HepG2 (cell line): ENCODE measurements at regions not wholly inside any gene's neighbourhood (a gene's known extent, or its start where the extent isn't known, plus 50 kb on each side); places are given as distances from the start of the nearest gene placed in this dataset.

ENCODE experiments used
- ATAC-seq: fragments of 200-7000 bp; cut with Tn5 transposase; 3 replicates; pipeline ENCODE4 v1.9.1; 2020; ENCODE audit warnings: mild to moderate bottlenecking, moderate library complexity
- BruUV-seq: library from RNA; stranded (reverse); fragments of 400-500 nt; replicated peaks from 2 replicates; lab custom pipeline; 2021; lab: Mats Ljungman, UMichigan
- CTCF ChIA-PET: fragments of 300-600 bp; formaldehyde crosslinking; extraction: SDS; loops from one replicate; lab custom pipeline; 2021; ENCODE audit warnings: low total read pairs, inconsistent platforms, low intra/inter-chr PET ratio; lab: Yijun Ruan, JAX
- POLR2A ChIA-PET: fragments of 350-600 bp; sonication (Branson Sonifier 250); formaldehyde crosslinking; loops from one replicate; lab custom pipeline; 2020; ENCODE audit warnings: antibody characterized with exemption, inconsistent platforms; lab: Yijun Ruan, JAX
- DNase-seq: peaks from one replicate; pipeline ENCODE4 v3.0.0-alpha.2; 2015; ENCODE audit warnings: low spot score
- FAIRE-seq: peaks from 3 replicates; lab custom pipeline; 2011; peaks lifted over from hg19 to GRCh38; lab: Jason Lieb, UNC
- H2AFZ ChIP-seq: one replicate; pipeline ENCODE4 v1.6.1; 2011; ENCODE audit warnings: low read length, inconsistent platforms
- H3K27ac ChIP-seq: fragments of 300-600 bp; 3 replicates; pipeline ENCODE4 v1.8.0; 2011; ENCODE audit warnings: mixed run types, mild to moderate bottlenecking, mixed read lengths, low read length, inconsistent platforms; ENCODE audit not compliant: insufficient read depth; ENCODE audit errors: extremely low read length
- H3K27me3 ChIP-seq, 2 experiments: fragments of 200-600 bp in 1 of 2; 2 replicates in 1 of 2; 3 replicates in 1 of 2; pipeline versions ENCODE4 v1.6.0 to v1.8.0; 2011; ENCODE audit warnings: low read length in 2 of 2, mild to moderate bottlenecking in 2 of 2, moderate library complexity in 2 of 2, inconsistent platforms in 1 of 2; ENCODE audit not compliant: insufficient read depth in 2 of 2, control insufficient read depth in 1 of 2
- H3K36me3 ChIP-seq, 2 experiments: fragments of 200-600 bp in 1 of 2; replicated peaks in 1 of 2; 2 replicates in 1 of 2; 3 replicates in 1 of 2; pipeline versions ENCODE4 v1.5.1 to v1.8.0; 2011; ENCODE audit warnings: low read length in 2 of 2, inconsistent platforms in 1 of 2; ENCODE audit not compliant: insufficient read depth in 2 of 2, control insufficient read depth in 1 of 2
- H3K4me1 ChIP-seq: 2 replicates; pipeline ENCODE4 v1.5.1; 2012; ENCODE audit warnings: low read length, inconsistent platforms; ENCODE audit not compliant: insufficient read depth
- H3K4me2 ChIP-seq: 2 replicates; pipeline ENCODE4 v1.6.0; 2011; ENCODE audit warnings: low read depth, low read length, inconsistent platforms
- H3K4me3 ChIP-seq, 3 experiments: fragments of 200-600 bp in 1 of 3; sonication (generic), shearing (Covaris generic) in 1 of 3; replicated peaks in 1 of 3; 2 replicates each; pipeline ENCODE4 v1.5.1; 2011 to 2016; ENCODE audit warnings: low read length in 3 of 3, inconsistent platforms in 2 of 3, low read depth in 2 of 3, mild to moderate bottlenecking in 2 of 3, control low read depth in 1 of 3, mixed read lengths in 1 of 3; ENCODE audit not compliant: insufficient read depth in 1 of 3
- H3K79me2 ChIP-seq: one replicate; pipeline ENCODE4 v1.6.1; 2011; ENCODE audit warnings: low read length, inconsistent platforms; ENCODE audit not compliant: insufficient read depth
- H3K9ac ChIP-seq: 2 replicates; pipeline ENCODE4 v1.6.0; 2011; ENCODE audit warnings: mild to moderate bottlenecking, low read depth, low read length, inconsistent platforms; ENCODE audit not compliant: insufficient read depth
- H3K9me3 ChIP-seq: 2 replicates; pipeline ENCODE4 v1.5.1; 2012; ENCODE audit warnings: mild to moderate bottlenecking, low read length
- H4K20me1 ChIP-seq: 2 replicates; pipeline ENCODE4 v1.6.0; 2011; ENCODE audit warnings: inconsistent platforms, mild to moderate bottlenecking, low read length, moderate library complexity; ENCODE audit not compliant: insufficient read depth
- CENPBD1 ChIP-seq: sonication (generic); formaldehyde crosslinking; IDR thresholded peaks from 2 replicates; pipeline ENCODE4 v1.8.0; 2022; ENCODE audit warnings: missing genetic modification reagents, low read depth, mild to moderate bottlenecking, borderline replicate concordance
- PLSCR1 ChIP-seq: sonication (generic); formaldehyde crosslinking; IDR thresholded peaks from 2 replicates; pipeline ENCODE4 v1.5.0; 2020; ENCODE audit warnings: missing genetic modification reagents, mild to moderate bottlenecking, borderline replicate concordance
- RAD51 ChIP-seq: fragments of 450-650 bp; IDR thresholded peaks from 2 replicates; pipeline ENCODE4 v1.6.1; 2016; ENCODE audit warnings: borderline replicate concordance
- SAP130 ChIP-seq: IDR thresholded peaks from 2 replicates; pipeline ENCODE4 v1.6.1; 2016; ENCODE audit warnings: low read depth
- ZFAT ChIP-seq: sonication (generic); formaldehyde crosslinking; conservative IDR thresholded peaks from 2 replicates; pipeline ENCODE4 v1.8.1; 2023; ENCODE audit warnings: missing genetic modification reagents, inconsistent platforms
- ZNF570 ChIP-seq: sonication (generic); formaldehyde crosslinking; IDR thresholded peaks from 2 replicates; pipeline ENCODE4 v1.4.0; 2020; ENCODE audit warnings: mild to moderate bottlenecking, missing genetic modification reagents, borderline replicate concordance
- ZNF710 ChIP-seq: sonication (generic); formaldehyde crosslinking; IDR thresholded peaks from 2 replicates; pipeline ENCODE4 v1.5.0; 2020; ENCODE audit warnings: mild to moderate bottlenecking, missing genetic modification reagents, borderline replicate concordance
- WGBS: methylation state at CpG from one replicate; pipeline ENCODE4 v1.1.6; 2017; ENCODE audit warnings: low lambda C conversion rate; 5-methylcytosine and 5-hydroxymethylcytosine counted together
- in situ Hi-C: cut with HindIII; loops from 2 replicates; pipeline ENCODE4 v1.10.0; 2017; ENCODE audit warnings: low pct_unique_long_range_greater_than_20kb; ENCODE audit not compliant: extremely low pct_ligation_motif_present
- intact Hi-C: fragments of 100-400 bp; cut with micrococcal nuclease; formaldehyde crosslinking; loops from one replicate; pipeline ENCODE4 v1.10.0; 2022; ENCODE audit not compliant: unreplicated experiment
- TF ChIP-seq, protein P1 (sequence below): sonication (generic); formaldehyde crosslinking; IDR thresholded peaks from 2 replicates; pipeline ENCODE4 v1.9.0; 2021; ENCODE audit warnings: missing genetic modification reagents, borderline replicate concordance

DNA sequence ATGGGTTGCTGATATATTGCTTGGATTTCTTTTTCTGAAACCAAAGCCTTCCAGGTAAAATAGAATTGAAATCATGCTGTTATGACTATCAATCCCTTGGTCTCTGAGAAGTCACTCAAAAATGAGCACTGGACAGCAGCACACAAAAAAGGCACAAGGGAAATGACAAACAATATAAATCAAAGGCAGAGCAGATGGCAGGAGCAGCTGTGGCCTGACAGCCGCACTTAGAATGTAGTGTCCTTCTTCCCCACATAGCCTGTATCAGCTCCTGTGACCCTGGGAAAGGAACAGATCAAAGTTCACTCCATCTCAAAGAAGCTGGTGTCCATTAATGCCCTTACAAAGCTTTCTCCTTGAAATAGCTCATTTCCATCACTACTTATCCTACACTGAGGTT is 326.7 kb downstream of the SUCLG1 start (continued):
- TF ChIP-seq, protein P1, sequence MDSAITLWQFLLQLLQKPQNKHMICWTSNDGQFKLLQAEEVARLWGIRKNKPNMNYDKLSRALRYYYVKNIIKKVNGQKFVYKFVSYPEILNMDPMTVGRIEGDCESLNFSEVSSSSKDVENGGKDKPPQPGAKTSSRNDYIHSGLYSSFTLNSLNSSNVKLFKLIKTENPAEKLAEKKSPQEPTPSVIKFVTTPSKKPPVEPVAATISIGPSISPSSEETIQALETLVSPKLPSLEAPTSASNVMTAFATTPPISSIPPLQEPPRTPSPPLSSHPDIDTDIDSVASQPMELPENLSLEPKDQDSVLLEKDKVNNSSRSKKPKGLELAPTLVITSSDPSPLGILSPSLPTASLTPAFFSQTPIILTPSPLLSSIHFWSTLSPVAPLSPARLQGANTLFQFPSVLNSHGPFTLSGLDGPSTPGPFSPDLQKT (CRISPR knock-in tag), result no peak
- TF ChIP-seq SAP130, result no peak
- TF ChIP-seq ZNF570, result no peak
- TF ChIP-seq, all 625 proteins: peak for 0

DNA sequence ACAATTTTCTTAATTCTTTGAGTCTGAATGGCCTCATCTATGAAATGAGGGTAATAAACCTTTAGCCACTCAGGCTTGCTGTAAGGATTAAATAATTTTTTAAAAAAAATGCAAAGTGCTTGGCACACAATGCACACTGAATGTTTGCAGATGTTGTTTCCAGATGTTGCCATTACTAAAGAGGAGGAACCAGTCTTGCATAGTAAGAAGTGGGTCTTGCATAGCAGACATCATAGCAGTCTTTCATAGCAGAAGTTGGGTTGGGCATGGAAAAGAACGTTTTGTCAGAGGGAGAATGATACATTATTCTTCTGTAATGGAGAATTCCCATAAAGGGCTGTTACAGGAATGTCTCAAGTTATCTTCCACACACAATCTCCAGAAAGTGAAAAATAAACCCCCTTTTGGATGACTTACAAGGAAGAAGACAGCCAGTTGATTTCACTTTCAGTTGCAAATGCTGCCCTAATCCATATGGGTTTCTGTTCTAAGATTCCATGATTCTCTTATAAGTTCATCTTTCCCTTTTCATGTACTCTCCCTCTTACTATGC is 327.7 kb downstream of the SUCLG1 start:
- CTCF ChIA-PET, result no interaction called here
- FAIRE-seq (no peak), ATAC-seq (no peak), DNase-seq (no peak)
- BruUV-seq, result no TSS peak
- POLR2A ChIA-PET, result no interaction called here
- in situ Hi-C loops (no loop called here), intact Hi-C loops (no loop called here)
- no peak overlapping the region for H3K27ac ChIP-seq
- H3K9ac ChIP-seq, result no peak overlapping the region
- no peak overlapping the region for H2AFZ ChIP-seq
- no peaks in the 10 kb centered on the region for H3K36me3 ChIP-seq
- no peaks in the 10 kb centered on the region for H4K20me1 ChIP-seq
- no peaks in the 10 kb centered on the region for H3K4me1 ChIP-seq
- no peak for TF ChIP-seq ZNF710 (CRISPR knock-in tag)
- TF ChIP-seq ZFAT, result no peak
- no peak for TF ChIP-seq RAD51
- no peak for TF ChIP-seq CENPBD1 (CRISPR knock-in tag)
- TF ChIP-seq PLSCR1 (CRISPR knock-in tag), result no peak
- no peaks in the 10 kb centered on the region for H3K27me3 ChIP-seq
- 0% methylated on average over 1 of the region's 1 CpG for WGBS
- H3K4me2 ChIP-seq, result no peak overlapping the region
- H3K9me3 ChIP-seq, result no peaks in the 10 kb centered on the region
- no peaks in the 10 kb centered on the region for H3K79me2 ChIP-seq
- no peak overlapping the region for H3K4me3 ChIP-seq
